Right lobe of liver (tissue), 6 donors: ENCODE measurements at regions not wholly inside any gene's neighbourhood (a gene's known extent, or its start where the extent isn't known, plus 50 kb on each side); places are given as distances from the start of the nearest gene placed in this dataset.

Experiments used
- ATAC-seq, 4 donors: fragments of 200-7000 bp; cut with Tn5 transposase; one replicate each; pipeline ENCODE4 v1.9.1; 2020; ENCODE audit warnings: mild to moderate bottlenecking in 4 of 4, moderate library complexity in 4 of 4
- DNase-seq, 3 donors: peaks; one replicate each; pipeline ENCODE4 v3.0.0-alpha.2; 2020
- H3K27ac ChIP-seq, 3 donors: fragments of 200-600 bp; one replicate each; pipeline ENCODE4 v1.8.0; 2022
- H3K27me3 ChIP-seq, 2 donors: fragments of 200-600 bp; one replicate each; pipeline ENCODE4 v1.8.0; 2022
- H3K36me3 ChIP-seq, 4 donors: fragments of 200-600 bp; sonication (generic) in 1 of 4; one replicate each; pipeline versions ENCODE4 v1.5.1 to v1.8.0; 2017 to 2022; ENCODE audit warnings: control low read depth in 1 of 4
- H3K4me1 ChIP-seq, 4 donors: fragments of 200-600 bp; sonication (generic) in 1 of 4; one replicate each; pipeline versions ENCODE4 v1.5.1 to v1.8.0; 2017 to 2022; ENCODE audit warnings: control low read depth in 1 of 4
- H3K4me3 ChIP-seq, 3 donors: fragments of 200-600 bp; one replicate each; pipeline ENCODE4 v1.8.0; 2022
- H3K9me3 ChIP-seq, 4 donors: fragments of 200-600 bp; sonication (generic) in 1 of 4; one replicate each; pipeline versions ENCODE4 v1.5.1 to v1.8.0; 2017 to 2022; ENCODE audit warnings: control low read depth in 1 of 4
- CTCF ChIP-seq, 4 donors: fragments of 200-600 bp in 3 of 4; fragments of 450-650 bp in 1 of 4; IDR thresholded peaks; one replicate each; pipeline versions ENCODE4 v1.5.1 to v1.8.0; 2016 to 2022; ENCODE audit warnings: antibody characterized with exemption in 4 of 4, mild to moderate bottlenecking in 2 of 4
- POLR2A ChIP-seq: fragments of 450-650 bp; IDR thresholded peaks from one replicate; pipeline ENCODE4 v1.6.1; 2017; ENCODE audit warnings: antibody characterized with exemption, mild to moderate bottlenecking
- WGBS: methylation state at CpG from one replicate; pipeline ENCODE4 v1.1.6; 2018; ENCODE audit warnings: low coverage, low lambda C conversion rate; ENCODE audit not compliant: insufficient coverage; ENCODE audit errors: missing lambda C conversion rate; 5-methylcytosine and 5-hydroxymethylcytosine counted together
- intact Hi-C, 2 donors: fragments of 100-400 bp; cut with DNase I; formaldehyde crosslinking; loops; one replicate each; pipeline versions ENCODE4 v1.11.2 to v1.14.1; 2022
- donor health status: DM: no; HTN: yes; CAD: no.
- donor health status: DM: no; HTN: no; CAD: no.
- donor health status: DM: no; HTN: no; CAD: no.
- donor health status: DM: no; HTN: yes; CAD: no.
- donor health status: DM: no; HTN: yes; CAD: no.

GRCh38 chr17:72592242-72592966, 471.6 kb downstream of the SOX9 start:
- peak; percentile 62 for TF ChIP-seq POLR2A
- no peak for TF ChIP-seq CTCF (IDR thresholded peaks at IDR 0.05)
- H3K27me3 ChIP-seq, result peaks cover 0 to 17% of the 10 kb centered on the region in 2 donors
- DNase-seq (peak; percentile 38 to 60 (median 51)), ATAC-seq (peak; percentile 67 to 85 (median 71))
- H3K36me3 ChIP-seq, result no peaks in the 10 kb centered on the region
- no peaks in the 10 kb centered on the region for H3K9me3 ChIP-seq
- WGBS, result 0% methylated on average over 3 of the region's 71 CpGs
- intact Hi-C loops, result no loop called here
- H3K4me3 ChIP-seq, result peak overlapping the region; percentile 18 to 46 (median 33)
- no peak overlapping the region for H3K27ac ChIP-seq
- peaks cover 0 to 12% (median 6%) of the 10 kb centered on the region in 4 donors for H3K4me1 ChIP-seq

- Histone ChIP-seq H3K9me3 (no peaks in the 10 kb centered on the region), H3K4me1 (peaks cover 0 to 12% (median 6%) of the 10 kb centered on the region in 4 donors), H3K27ac (no peak overlapping the region), H3K27me3 (peaks cover 0 to 17% of the 10 kb centered on the region in 2 donors), H3K36me3 (no peaks in the 10 kb centered on the region), H3K4me3 (no peak overlapping the region)
- intact Hi-C loops, result no loop called here
- TF ChIP-seq POLR2A, result no peak
- no peak for TF ChIP-seq CTCF (IDR thresholded peaks at IDR 0.05)
- ATAC-seq (no peak), DNase-seq (no peak)
- whole genome bisulfite sequencing, result 67% methylated on average over 7 of the region's 9 CpGs
These were observed 472.1 kb downstream of the SOX9 start for GRCh38 chr17:72592967-72593325.

- no peak for ATAC-seq
- intact Hi-C loops, result no loop called here
- WGBS, result 29% methylated on average over 7 of the region's 9 CpGs
These were observed 473.4 kb downstream of the SOX9 start for GRCh38 chr17:72594248-72594647.

More at GRCh38 chr17:72594248-72594647, 473.4 kb downstream of the SOX9 start:
- H3K9me3 ChIP-seq, result no peaks in the 10 kb centered on the region
- no peak overlapping the region for H3K27ac ChIP-seq
- peaks cover 0 to 17% of the 10 kb centered on the region in 2 donors for H3K27me3 ChIP-seq
- no peak overlapping the region for H3K4me3 ChIP-seq
- DNase-seq, result no peak
- TF ChIP-seq CTCF (IDR thresholded peaks at IDR 0.05) (no peak), POLR2A (no peak)
- peaks cover 0 to 12% (median 6%) of the 10 kb centered on the region in 4 donors for H3K4me1 ChIP-seq
- H3K36me3 ChIP-seq, result no peaks in the 10 kb centered on the region
